Adrenal gland (tissue), 9 donors: ENCODE measurements at regions not wholly inside any gene's neighbourhood (a gene's known extent, or its start where the extent isn't known, plus 50 kb on each side); places are given as distances from the start of the nearest gene placed in this dataset.

Experiments
- DNase-seq, 7 donors: peaks; one replicate each; pipeline ENCODE4 v3.0.0-alpha.2; 2019 to 2020
- H3K27ac ChIP-seq, 5 donors: fragments of 200-600 bp; sonication (generic) in 4 of 5; 1 replicate in 3 of 5; 2 replicates in 2 of 5; pipeline versions ENCODE4 v1.5.1 to v1.8.0; 2016 to 2020; ENCODE audit warnings: mild to moderate bottlenecking in 1 of 5
- H3K27me3 ChIP-seq: fragments of 200-600 bp; 2 replicates; pipeline ENCODE4 v1.8.0; 2021
- H3K36me3 ChIP-seq, 2 donors: fragments of 200-600 bp; replicated peaks in 1 of 2; 1 replicate in 1 of 2; 2 replicates in 1 of 2; pipeline versions ENCODE4 v1.5.1 to v1.8.0; 2018 to 2022
- H3K4me1 ChIP-seq, 2 donors: fragments of 200-600 bp; replicated peaks in 1 of 2; 1 replicate in 1 of 2; 2 replicates in 1 of 2; pipeline versions ENCODE4 v1.5.1 to v1.8.0; 2018 to 2021
- H3K4me3 ChIP-seq, 4 donors: fragments of 200-600 bp; sonication (generic) in 3 of 4; one replicate each; pipeline ENCODE4 v1.5.1; 2016 to 2018
- H3K9me3 ChIP-seq, 3 donors: fragments of 200-600 bp; sonication (generic) in 1 of 3; replicated peaks in 1 of 3; 1 replicate in 2 of 3; 2 replicates in 1 of 3; pipeline versions ENCODE4 v1.5.1 to v1.8.0; 2016 to 2021
- POLR2A ChIP-seq, 2 donors: fragments of 450-650 bp; IDR thresholded peaks; one replicate each; pipeline ENCODE4 v1.6.1; 2017; ENCODE audit warnings: antibody characterized with exemption in 2 of 2, mild to moderate bottlenecking in 2 of 2, moderate library complexity in 1 of 2
- WGBS, 4 donors: extraction: QIAGEN DNeasy Blood & Tissue Kit in 2 of 4; methylation state at CpG; one replicate each; pipeline versions ENCODE4 v1.1.5 to v1.1.7; 2013 to 2017; 5-methylcytosine and 5-hydroxymethylcytosine counted together
- intact Hi-C, 2 donors: fragments of 100-400 bp; cut with DNase I; formaldehyde crosslinking; loops; one replicate each; pipeline versions ENCODE4 v1.14.1 to v1.15.0; 2022 to 2023
- TF ChIP-seq, protein P1 (sequence below), 6 experiments: fragments of 450-650 bp in 4 of 6; fragments of 200-600 bp in 2 of 6; sonication (generic) in 1 of 6; IDR thresholded peaks; 1 replicate in 5 of 6; 2 replicates in 1 of 6; pipeline versions ENCODE4 v1.5.1 to v1.8.0; 2016 to 2021; ENCODE audit warnings: antibody characterized with exemption in 6 of 6, mild to moderate bottlenecking in 2 of 6, moderate library complexity in 1 of 6
- donor health status: healthy with polysubstance abuse.
- donor health status: Bipolar disorder and iron deficiency.
- donor health status: DM: yes; HTN: yes; CAD: no.
- donor health status: DM: no; HTN: no; CAD: no.
- donor health status: DM: no; HTN: no; CAD: no.

DNA sequence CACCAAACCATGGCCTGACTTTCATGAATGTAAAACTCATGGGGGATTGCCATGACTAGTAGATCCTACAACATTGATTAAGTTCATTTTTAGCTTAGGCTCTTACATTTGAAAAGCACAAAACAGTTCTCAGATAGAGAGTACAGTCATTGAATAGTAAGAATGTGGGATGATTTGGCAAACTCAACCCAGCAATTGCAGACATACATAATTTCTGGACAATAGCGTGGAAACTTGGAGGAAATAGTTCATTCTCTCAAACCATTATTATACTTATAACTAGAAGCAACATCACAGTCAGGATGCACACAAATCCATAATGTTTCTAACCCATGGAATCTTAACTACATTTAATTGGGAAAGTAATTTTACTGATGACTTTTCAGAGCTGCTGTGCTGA, 598.2 kb downstream of the LMO4 start:
- H3K27ac ChIP-seq: no peak overlapping the region
- H3K36me3 ChIP-seq: no peaks in the 10 kb centered on the region
- TF ChIP-seq, protein P1, sequence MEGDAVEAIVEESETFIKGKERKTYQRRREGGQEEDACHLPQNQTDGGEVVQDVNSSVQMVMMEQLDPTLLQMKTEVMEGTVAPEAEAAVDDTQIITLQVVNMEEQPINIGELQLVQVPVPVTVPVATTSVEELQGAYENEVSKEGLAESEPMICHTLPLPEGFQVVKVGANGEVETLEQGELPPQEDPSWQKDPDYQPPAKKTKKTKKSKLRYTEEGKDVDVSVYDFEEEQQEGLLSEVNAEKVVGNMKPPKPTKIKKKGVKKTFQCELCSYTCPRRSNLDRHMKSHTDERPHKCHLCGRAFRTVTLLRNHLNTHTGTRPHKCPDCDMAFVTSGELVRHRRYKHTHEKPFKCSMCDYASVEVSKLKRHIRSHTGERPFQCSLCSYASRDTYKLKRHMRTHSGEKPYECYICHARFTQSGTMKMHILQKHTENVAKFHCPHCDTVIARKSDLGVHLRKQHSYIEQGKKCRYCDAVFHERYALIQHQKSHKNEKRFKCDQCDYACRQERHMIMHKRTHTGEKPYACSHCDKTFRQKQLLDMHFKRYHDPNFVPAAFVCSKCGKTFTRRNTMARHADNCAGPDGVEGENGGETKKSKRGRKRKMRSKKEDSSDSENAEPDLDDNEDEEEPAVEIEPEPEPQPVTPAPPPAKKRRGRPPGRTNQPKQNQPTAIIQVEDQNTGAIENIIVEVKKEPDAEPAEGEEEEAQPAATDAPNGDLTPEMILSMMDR (IDR thresholded peaks at IDR 0.05): no peak
- no peak for TF ChIP-seq POLR2A (IDR thresholded peaks at IDR 0.05)
- no peak for DNase-seq
- H3K4me1 ChIP-seq: no peaks in the 10 kb centered on the region
- no peak overlapping the region for H3K4me3 ChIP-seq
- 80 to 89% (median 87%) methylated on average over 1 of the region's 1 CpG for WGBS, 4 donors
- intact Hi-C loops: no loop called here
- H3K27me3 ChIP-seq: no peaks in the 10 kb centered on the region
- no peaks in the 10 kb centered on the region for H3K9me3 ChIP-seq

DNA sequence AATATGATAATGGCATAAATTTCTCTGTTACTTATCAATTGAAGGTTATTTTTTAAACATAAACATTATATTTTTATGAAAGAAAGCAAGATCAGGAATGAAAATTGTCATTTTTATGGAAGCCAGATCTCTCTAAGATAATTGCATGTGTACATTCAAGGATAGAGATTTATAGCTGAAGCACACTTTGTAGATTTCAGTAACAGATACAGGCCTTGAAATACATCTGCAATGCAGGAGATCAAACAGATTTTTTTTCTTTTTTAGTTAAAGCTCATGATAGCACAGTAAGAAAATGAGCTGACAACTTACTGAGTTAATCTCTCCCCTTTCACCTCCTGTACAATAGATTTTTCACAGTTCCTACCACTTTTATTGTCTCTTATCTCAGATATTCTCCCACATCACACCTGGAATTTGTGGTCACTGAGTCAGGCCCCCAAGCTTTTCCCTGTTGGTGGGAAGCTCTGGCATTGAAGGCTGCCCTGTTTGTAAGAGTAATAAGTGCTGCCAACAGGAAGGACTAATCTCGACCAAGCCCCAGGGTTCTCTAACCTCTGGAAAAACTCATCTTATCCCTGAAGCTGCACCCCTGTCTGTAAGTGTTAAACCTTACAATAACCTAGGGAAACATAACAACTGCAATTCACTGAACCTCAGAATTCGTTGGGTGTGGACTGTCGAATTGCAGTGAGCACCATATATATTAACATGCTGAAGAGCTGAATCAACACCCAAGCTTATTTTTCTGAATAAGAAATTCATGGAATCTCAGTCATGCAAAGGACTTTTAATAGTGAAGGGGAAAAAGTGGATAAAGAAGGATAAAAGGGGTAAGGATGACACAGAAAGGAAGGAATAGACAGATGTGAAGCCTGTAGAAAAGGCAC, 599.0 kb downstream of the LMO4 start:
- intact Hi-C loops: no loop called here
- TF ChIP-seq, protein P1 (IDR thresholded peaks at IDR 0.05): no peak
- TF ChIP-seq POLR2A (IDR thresholded peaks at IDR 0.05): no peak
- H3K27me3 ChIP-seq: no peaks in the 10 kb centered on the region
- DNase-seq: no peak
- no peak overlapping the region for H3K27ac ChIP-seq
- no peak overlapping the region for H3K4me3 ChIP-seq
- no peaks in the 10 kb centered on the region for H3K36me3 ChIP-seq
- H3K9me3 ChIP-seq: no peaks in the 10 kb centered on the region
- 48 to 66% (median 59%) methylated on average over 3 of the region's 3 CpGs for WGBS, 4 donors
- H3K4me1 ChIP-seq: no peaks in the 10 kb centered on the region

DNA sequence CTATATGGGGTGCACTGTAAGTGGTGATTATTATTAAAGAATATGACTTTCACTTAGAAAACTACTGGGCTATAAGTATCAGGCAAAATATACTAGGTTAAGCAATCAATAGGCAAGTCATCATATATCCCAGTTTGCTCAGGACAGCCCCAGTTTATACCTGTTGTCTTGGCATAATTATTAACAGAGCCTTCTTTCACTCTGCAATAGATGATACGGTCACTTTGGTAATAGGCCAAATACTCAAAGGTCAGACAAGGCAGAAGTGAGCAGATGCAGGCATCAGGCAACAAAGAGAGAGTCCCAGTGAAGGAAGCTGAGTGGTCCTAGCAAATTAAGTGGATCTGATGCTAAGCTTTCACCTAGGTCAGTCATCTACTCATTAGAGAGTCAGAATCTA, 599.9 kb downstream of the LMO4 start:
- no peak for TF ChIP-seq POLR2A (IDR thresholded peaks at IDR 0.05)
- TF ChIP-seq, protein P1 (IDR thresholded peaks at IDR 0.05): no peak
- intact Hi-C loops: no loop called here
- Histone ChIP-seq H3K27ac (no peak overlapping the region), H3K36me3 (no peaks in the 10 kb centered on the region), H3K27me3 (no peaks in the 10 kb centered on the region), H3K4me1 (no peaks in the 10 kb centered on the region), H3K4me3 (no peak overlapping the region), H3K9me3 (no peaks in the 10 kb centered on the region)
- DNase-seq: no peak
- WGBS, 4 donors: 45 to 59% (median 54%) methylated on average over 1 of the region's 1 CpG

DNA sequence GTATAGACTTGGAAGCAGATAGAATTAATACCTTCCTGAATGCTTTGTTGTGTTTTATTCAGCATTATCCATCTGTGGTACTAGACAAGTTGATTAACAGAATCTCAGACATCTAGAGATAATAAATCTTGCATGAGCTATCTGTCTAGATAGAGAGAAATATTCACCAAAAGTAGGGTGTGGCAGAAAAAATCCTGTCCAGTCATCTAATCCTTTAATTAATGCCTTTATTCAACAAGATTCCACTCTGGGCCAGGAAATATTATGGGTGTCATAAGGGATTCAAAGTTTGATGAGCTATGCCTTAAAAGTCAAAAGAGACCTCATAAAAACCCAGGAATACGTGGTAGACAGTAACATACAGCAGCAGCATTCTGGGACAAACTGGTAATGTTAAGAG, 601.2 kb downstream of the LMO4 start:
- intact Hi-C loops: no loop called here
- Histone ChIP-seq H3K27me3 (no peaks in the 10 kb centered on the region), H3K9me3 (no peaks in the 10 kb centered on the region), H3K27ac (no peak overlapping the region), H3K4me3 (no peak overlapping the region), H3K4me1 (no peaks in the 10 kb centered on the region), H3K36me3 (no peaks in the 10 kb centered on the region)
- TF ChIP-seq, protein P1 (IDR thresholded peaks at IDR 0.05): no peak
- TF ChIP-seq POLR2A (IDR thresholded peaks at IDR 0.05): no peak
- no peak for DNase-seq
- WGBS, 4 donors: 67 to 92% (median 77%) methylated on average over 1 of the region's 1 CpG
